IgD-negative memory B cell (primary cell): ENCODE measurements at regions not wholly inside any gene's neighbourhood (a gene's known extent, or its start where the extent isn't known, plus 50 kb on each side); places are given as distances from the start of the nearest gene placed in this dataset.
"Not testable (repeated sequence)": the region's sequence is repeated elsewhere in the genome, so short reads cannot be mapped to it uniquely, and the experiment has no call there.

ENCODE experiments used
- H3K27ac Mint-ChIP-seq, 3 donors: one replicate each; pipeline ENCODE4 v1.8.0; 2020 to 2022; ENCODE audit warnings: mild to moderate bottlenecking in 3 of 3, mixed read lengths in 3 of 3, moderate library complexity in 1 of 3
- H3K27me3 Mint-ChIP-seq: one replicate; pipeline ENCODE4 v1.8.0; 2021; ENCODE audit warnings: mixed read lengths
- H3K36me3 Mint-ChIP-seq: one replicate; pipeline ENCODE4 v1.8.0; 2020; ENCODE audit warnings: mild to moderate bottlenecking, mixed read lengths
- H3K4me1 Mint-ChIP-seq, 3 donors: one replicate each; pipeline ENCODE4 v1.8.0; 2020 to 2022; ENCODE audit warnings: mixed read lengths in 3 of 3, mild to moderate bottlenecking in 1 of 3
- H3K4me3 Mint-ChIP-seq, 4 donors: one replicate each; pipeline ENCODE4 v1.8.0; 2020 to 2022; ENCODE audit warnings: mild to moderate bottlenecking in 4 of 4, mixed read lengths in 4 of 4, moderate library complexity in 3 of 4
- H3K9me3 Mint-ChIP-seq, 3 donors: one replicate each; pipeline ENCODE4 v1.8.0; 2020 to 2021; ENCODE audit warnings: mixed read lengths in 3 of 3, mild to moderate bottlenecking in 1 of 3

- Mint-ChIP-seq H3K4me3 (no peak overlapping the region), H3K36me3 (no peaks in the 10 kb centered on the region), H3K9me3 (no peaks in the 10 kb centered on the region), H3K4me1 (no peaks in the 10 kb centered on the region), H3K27ac (no peak overlapping the region), H3K27me3 (peaks cover 5% of the 10 kb centered on the region)
These were observed 91.9 kb upstream of the MYO3A start for GRCh38 chr10:25842146-25842545.

GRCh38 chr10:25843551-25844170, 90.4 kb upstream of the MYO3A start:
- H3K27ac Mint-ChIP-seq, result no peak overlapping the region
- peaks cover 3% of the 10 kb centered on the region for H3K27me3 Mint-ChIP-seq
- H3K4me3 Mint-ChIP-seq, result no peak overlapping the region
- H3K9me3 Mint-ChIP-seq, result peaks cover 0 to 4% (median 3%) of the 10 kb centered on the region in 3 donors
- no peaks in the 10 kb centered on the region for H3K4me1 Mint-ChIP-seq
- no peaks in the 10 kb centered on the region for H3K36me3 Mint-ChIP-seq

- not testable (repeated sequence) for H3K4me1 Mint-ChIP-seq, H3K27ac Mint-ChIP-seq, H3K27me3 Mint-ChIP-seq
These were observed 89.3 kb upstream of the MYO3A start for GRCh38 chr10:25844716-25845115.

GRCh38 chr10:25849268-25849667, 84.8 kb upstream of the MYO3A start:
- Mint-ChIP-seq H3K36me3 (no peaks in the 10 kb centered on the region), H3K27me3 (no peaks in the 10 kb centered on the region), H3K4me3 (no peak overlapping the region), H3K27ac (no peak overlapping the region), H3K9me3 (peaks cover 0 to 8% (median 3%) of the 10 kb centered on the region in 3 donors), H3K4me1 (no peaks in the 10 kb centered on the region)

More at GRCh38 chr10:25844716-25845115, 89.3 kb upstream of the MYO3A start:
- H3K4me3 Mint-ChIP-seq, H3K36me3 Mint-ChIP-seq, H3K9me3 Mint-ChIP-seq: not testable (repeated sequence)

- H3K36me3 Mint-ChIP-seq, result no peaks in the 10 kb centered on the region
- peaks cover 0 to 8% (median 3%) of the 10 kb centered on the region in 3 donors for H3K9me3 Mint-ChIP-seq
- no peak overlapping the region for H3K4me3 Mint-ChIP-seq
- H3K27ac Mint-ChIP-seq, result no peak overlapping the region
- no peaks in the 10 kb centered on the region for H3K4me1 Mint-ChIP-seq
- no peaks in the 10 kb centered on the region for H3K27me3 Mint-ChIP-seq
These were observed 84.0 kb upstream of the MYO3A start for GRCh38 chr10:25849988-25850387.

- Mint-ChIP-seq H3K36me3 (no peaks in the 10 kb centered on the region), H3K9me3 (peaks cover 0 to 8% (median 3%) of the 10 kb centered on the region in 3 donors), H3K4me1 (no peaks in the 10 kb centered on the region), H3K27me3 (peaks cover 3% of the 10 kb centered on the region), H3K27ac (peak overlapping the region in 1 of 3 donors; percentile 60), H3K4me3 (no peak overlapping the region)
These were observed 82.5 kb upstream of the MYO3A start for GRCh38 chr10:25851548-25851947.

- H3K27me3 Mint-ChIP-seq, result peaks cover 3% of the 10 kb centered on the region
These were observed 81.6 kb upstream of the MYO3A start for GRCh38 chr10:25852364-25852941.

GRCh38 chr10:25858076-25858475, 76.0 kb upstream of the MYO3A start:
- peaks cover 3% of the 10 kb centered on the region for H3K27me3 Mint-ChIP-seq
- no peaks in the 10 kb centered on the region for H3K4me1 Mint-ChIP-seq
- no peak overlapping the region for H3K27ac Mint-ChIP-seq
- no peak overlapping the region for H3K4me3 Mint-ChIP-seq
- no peaks in the 10 kb centered on the region for H3K9me3 Mint-ChIP-seq
- H3K36me3 Mint-ChIP-seq, result no peaks in the 10 kb centered on the region

More at GRCh38 chr10:25852364-25852941, 81.6 kb upstream of the MYO3A start:
- Mint-ChIP-seq H3K27ac (peak overlapping the region in 1 of 3 donors; percentile 60), H3K36me3 (no peaks in the 10 kb centered on the region), H3K4me3 (no peak overlapping the region), H3K9me3 (peaks cover 0 to 8% (median 3%) of the 10 kb centered on the region in 3 donors), H3K4me1 (no peaks in the 10 kb centered on the region)

- Mint-ChIP-seq H3K4me3 (no peak overlapping the region), H3K36me3 (peaks cover 3% of the 10 kb centered on the region), H3K27me3 (no peaks in the 10 kb centered on the region), H3K4me1 (no peaks in the 10 kb centered on the region), H3K27ac (no peak overlapping the region), H3K9me3 (peaks cover 0 to 7% (median 4%) of the 10 kb centered on the region in 3 donors)
These were observed 68.8 kb upstream of the MYO3A start for GRCh38 chr10:25865267-25865666.

GRCh38 chr10:25867321-25867720, 66.7 kb upstream of the MYO3A start:
- no peak overlapping the region for H3K4me3 Mint-ChIP-seq
- H3K27me3 Mint-ChIP-seq, result peaks cover under 1% of the 10 kb centered on the region
- no peaks in the 10 kb centered on the region for H3K4me1 Mint-ChIP-seq
- H3K9me3 Mint-ChIP-seq, result peaks cover 0 to 13% (median 7%) of the 10 kb centered on the region in 3 donors
- H3K27ac Mint-ChIP-seq, result peak overlapping the region in 1 of 3 donors; percentile 72
- peaks cover 3% of the 10 kb centered on the region for H3K36me3 Mint-ChIP-seq

GRCh38 chr10:25869067-25869591, 64.9 kb upstream of the MYO3A start:
- H3K36me3 Mint-ChIP-seq, result peaks cover 3% of the 10 kb centered on the region
- no peaks in the 10 kb centered on the region for H3K4me1 Mint-ChIP-seq
- peaks cover 0 to 10% (median 7%) of the 10 kb centered on the region in 3 donors for H3K9me3 Mint-ChIP-seq
- no peak overlapping the region for H3K27ac Mint-ChIP-seq
- no peak overlapping the region for H3K4me3 Mint-ChIP-seq
- peaks cover 4% of the 10 kb centered on the region for H3K27me3 Mint-ChIP-seq

- H3K4me1 Mint-ChIP-seq, result no peaks in the 10 kb centered on the region
- no peak overlapping the region for H3K27ac Mint-ChIP-seq
- peaks cover 3% of the 10 kb centered on the region for H3K36me3 Mint-ChIP-seq
- peaks cover 0 to 6% (median 5%) of the 10 kb centered on the region in 3 donors for H3K9me3 Mint-ChIP-seq
- H3K27me3 Mint-ChIP-seq, result peaks cover 4% of the 10 kb centered on the region
- H3K4me3 Mint-ChIP-seq, result no peak overlapping the region
These were observed 64.4 kb upstream of the MYO3A start for GRCh38 chr10:25869609-25870008.

GRCh38 chr10:25874402-25874801, 59.6 kb upstream of the MYO3A start:
- not testable (repeated sequence) for H3K4me1 Mint-ChIP-seq, H3K36me3 Mint-ChIP-seq, H3K9me3 Mint-ChIP-seq, H3K4me3 Mint-ChIP-seq, H3K27me3 Mint-ChIP-seq, H3K27ac Mint-ChIP-seq

GRCh38 chr10:25875556-25876165, 58.4 kb upstream of the MYO3A start:
- peaks cover 4% of the 10 kb centered on the region for H3K27me3 Mint-ChIP-seq
- no peaks in the 10 kb centered on the region for H3K36me3 Mint-ChIP-seq
- no peak overlapping the region for H3K4me3 Mint-ChIP-seq
- H3K9me3 Mint-ChIP-seq, result peaks cover 0 to 6% (median 4%) of the 10 kb centered on the region in 3 donors
- H3K4me1 Mint-ChIP-seq, result no peaks in the 10 kb centered on the region
- no peak overlapping the region for H3K27ac Mint-ChIP-seq

- Mint-ChIP-seq H3K4me3 (no peak overlapping the region), H3K36me3 (no peaks in the 10 kb centered on the region), H3K27me3 (peaks cover 4% of the 10 kb centered on the region), H3K27ac (no peak overlapping the region), H3K9me3 (no peaks in the 10 kb centered on the region), H3K4me1 (no peaks in the 10 kb centered on the region)
These were observed 56.7 kb upstream of the MYO3A start for GRCh38 chr10:25877296-25877695.
